DOHH2 (cell line): ENCODE measurements at regions not wholly inside any gene's neighbourhood (a gene's known extent, or its start where the extent isn't known, plus 50 kb on each side); places are given as distances from the start of the nearest gene placed in this dataset.

Experiments
- H3F3A ChIP-seq: fragments of 200-600 bp; sonication (generic), shearing (Covaris generic); 2 replicates; pipeline ENCODE4 v1.6.0; 2016; ENCODE audit warnings: antibody characterized with exemption, mild to moderate bottlenecking; ENCODE audit not compliant: control insufficient read depth, insufficient read depth
- H3K27ac ChIP-seq: fragments of 200-600 bp; sonication (generic); 2 replicates; pipeline ENCODE4 v1.5.1; 2014; ENCODE audit warnings: low read depth, mild to moderate bottlenecking, low read length, moderate library complexity
- H3K27me3 ChIP-seq: fragments of 200-600 bp; sonication (generic); 2 replicates; pipeline ENCODE4 v1.6.1; 2014; ENCODE audit warnings: mild to moderate bottlenecking, low read length, mixed read lengths; ENCODE audit not compliant: control insufficient read depth
- H3K36me3 ChIP-seq: fragments of 200-600 bp; sonication (generic); 2 replicates; pipeline ENCODE4 v1.6.1; 2014; ENCODE audit warnings: mild to moderate bottlenecking, low read length, moderate library complexity, mixed read lengths; ENCODE audit not compliant: control insufficient read depth
- H3K4me1 ChIP-seq: fragments of 200-600 bp; sonication (generic); 2 replicates; pipeline ENCODE4 v1.6.1; 2014; ENCODE audit warnings: mild to moderate bottlenecking, low read length, mixed read lengths; ENCODE audit not compliant: control insufficient read depth
- H3K4me2 ChIP-seq: fragments of 200-600 bp; sonication (generic); 2 replicates; pipeline ENCODE4 v1.6.0; 2014; ENCODE audit warnings: mild to moderate bottlenecking, low read length, moderate library complexity
- H3K4me3 ChIP-seq: fragments of 200-600 bp; sonication (generic); 2 replicates; pipeline ENCODE4 v1.5.1; 2014; ENCODE audit warnings: mild to moderate bottlenecking, low read length, mixed read lengths
- H3K79me2 ChIP-seq: fragments of 200-600 bp; sonication (generic); 2 replicates; pipeline ENCODE4 v1.6.1; 2014; ENCODE audit warnings: mild to moderate bottlenecking, low read length, mixed read lengths; ENCODE audit not compliant: control insufficient read depth
- H3K9me2 ChIP-seq: fragments of 200-600 bp; sonication (generic); replicated peaks from 2 replicates; pipeline ENCODE4 v1.6.1; 2014; ENCODE audit warnings: mild to moderate bottlenecking, low read length, mixed read lengths; ENCODE audit not compliant: control insufficient read depth
- H3K9me3 ChIP-seq: fragments of 200-600 bp; sonication (generic); 2 replicates; pipeline ENCODE4 v1.6.1; 2014; ENCODE audit warnings: antibody characterized with exemption, low read length, mixed read lengths; ENCODE audit not compliant: control insufficient read depth, insufficient read depth
- H4K20me1 ChIP-seq: fragments of 200-600 bp; sonication (generic); 2 replicates; pipeline ENCODE4 v1.6.0; 2014; ENCODE audit warnings: low read depth, mild to moderate bottlenecking, antibody characterized with exemption, low read length, moderate library complexity; ENCODE audit not compliant: control insufficient read depth, insufficient read depth
- CTCF ChIP-seq: fragments of 200-600 bp; sonication (generic); IDR thresholded peaks from one replicate; pipeline ENCODE4 v1.5.1; 2014; ENCODE audit warnings: antibody characterized with exemption, mild to moderate bottlenecking, low read depth, low read length; ENCODE audit not compliant: poor library complexity, severe bottlenecking
- EZH2phosphoT487 ChIP-seq: fragments of 200-600 bp; sonication (generic); IDR thresholded peaks from 2 replicates; pipeline ENCODE4 v1.6.1; 2017; ENCODE audit warnings: borderline replicate concordance, mild to moderate bottlenecking, antibody characterized with exemption, low read length, moderate library complexity, mixed read lengths

GRCh38 chr1:192749349-192749748 is 59.5 kb upstream of the RGS2 start:
- Histone ChIP-seq H3K27me3 (no peaks in the 10 kb centered on the region), H3K4me2 (no peak overlapping the region), H3K4me3 (no peak overlapping the region), H3K4me1 (no peaks in the 10 kb centered on the region), H3K27ac (no peak overlapping the region), H3K79me2 (no peaks in the 10 kb centered on the region), H3K36me3 (no peaks in the 10 kb centered on the region), H3F3A (no peaks in the 10 kb centered on the region), H4K20me1 (no peaks in the 10 kb centered on the region), H3K9me3 (peaks cover 5% of the 10 kb centered on the region; the same call in 1 of the 2 replicates), H3K9me2 (no peaks in the 10 kb centered on the region)
- TF ChIP-seq EZH2phosphoT487 (no peak), CTCF (no peak)

DNA sequence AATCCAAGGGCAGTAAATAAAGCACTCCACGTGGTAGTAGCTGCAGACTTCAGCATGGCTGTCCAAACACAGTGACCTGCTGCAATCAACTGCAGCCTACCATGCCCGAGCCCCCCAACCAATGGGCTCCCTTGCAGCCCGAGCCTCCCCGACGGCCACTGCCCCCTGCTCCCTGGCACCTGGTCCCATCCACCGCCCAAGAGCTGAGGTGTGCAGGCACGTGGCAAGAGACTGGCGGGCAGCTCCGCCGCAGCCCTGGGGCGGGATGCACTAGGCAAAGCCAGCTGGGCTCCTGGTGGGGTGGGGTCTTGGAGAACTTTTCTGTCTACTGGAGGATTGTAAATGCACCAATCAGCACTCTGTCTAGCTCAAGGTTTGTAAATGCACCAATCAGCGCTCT is 57.6 kb upstream of the RGS2 start:
- H3K27ac ChIP-seq, result no peak overlapping the region
- H4K20me1 ChIP-seq, result no peaks in the 10 kb centered on the region
- TF ChIP-seq CTCF (no peak), EZH2phosphoT487 (no peak)
- H3K27me3 ChIP-seq, result no peaks in the 10 kb centered on the region
- H3K9me2 ChIP-seq, result no peaks in the 10 kb centered on the region
- H3K9me3 ChIP-seq, result peaks cover 5% of the 10 kb centered on the region; the same call in 1 of the 2 replicates
- H3K4me2 ChIP-seq, result no peak overlapping the region
- no peaks in the 10 kb centered on the region for H3F3A ChIP-seq
- no peaks in the 10 kb centered on the region for H3K4me1 ChIP-seq
- H3K79me2 ChIP-seq, result no peaks in the 10 kb centered on the region
- H3K36me3 ChIP-seq, result no peaks in the 10 kb centered on the region
- H3K4me3 ChIP-seq, result no peak overlapping the region

DNA sequence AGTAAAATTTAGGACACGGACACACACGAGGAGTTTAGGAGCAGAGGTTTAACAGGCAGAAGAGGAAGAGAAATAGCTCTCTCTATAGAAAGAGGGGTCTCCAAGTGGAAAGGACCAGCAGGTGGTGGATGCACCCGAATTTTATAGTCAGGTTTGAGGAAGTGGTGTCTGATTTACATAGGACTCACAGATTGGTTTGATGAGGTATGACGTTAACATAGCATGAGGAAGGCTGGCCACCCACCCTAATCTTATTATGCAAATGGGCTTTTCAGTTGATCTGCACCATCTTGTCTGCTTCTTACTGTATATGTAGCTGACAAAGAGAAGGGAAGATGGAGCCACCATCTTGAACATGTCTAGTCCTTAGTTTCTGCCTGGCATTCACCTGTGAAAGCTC is 52.5 kb upstream of the RGS2 start:
- Histone ChIP-seq H3K4me3 (no peak overlapping the region), H3K79me2 (no peaks in the 10 kb centered on the region), H3K9me3 (peaks cover under 1% of the 10 kb centered on the region; the same call in 1 of the 2 replicates), H3K9me2 (no peaks in the 10 kb centered on the region), H3K36me3 (no peaks in the 10 kb centered on the region), H3K27me3 (no peaks in the 10 kb centered on the region), H3K4me2 (no peak overlapping the region), H3F3A (no peaks in the 10 kb centered on the region), H4K20me1 (no peaks in the 10 kb centered on the region), H3K4me1 (no peaks in the 10 kb centered on the region), H3K27ac (no peak overlapping the region)
- TF ChIP-seq EZH2phosphoT487, result no peak
- TF ChIP-seq CTCF, result no peak

DNA sequence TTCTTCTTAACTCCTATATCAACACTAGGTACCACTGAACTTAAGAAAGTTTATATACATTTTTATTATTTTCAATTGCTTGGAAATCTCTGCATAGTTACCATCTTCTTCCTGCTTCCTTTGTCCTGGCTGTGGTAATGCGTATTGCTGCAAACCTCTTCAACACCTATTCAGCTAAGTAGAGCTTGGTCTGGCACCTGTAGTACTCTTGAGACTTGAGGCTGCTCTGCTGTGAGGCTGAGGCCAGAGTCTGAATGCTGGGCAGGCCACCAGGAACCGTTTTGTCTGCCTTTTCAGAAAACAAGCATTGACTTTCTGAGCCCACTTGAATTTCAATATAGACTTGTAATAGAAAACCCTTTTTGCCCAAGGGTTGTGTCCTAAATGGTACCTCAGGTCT is 52.0 kb upstream of the RGS2 start:
- H4K20me1 ChIP-seq, result no peaks in the 10 kb centered on the region
- no peak overlapping the region for H3K27ac ChIP-seq
- no peaks in the 10 kb centered on the region for H3K79me2 ChIP-seq
- no peaks in the 10 kb centered on the region for H3K4me1 ChIP-seq
- H3F3A ChIP-seq, result no peaks in the 10 kb centered on the region
- H3K4me2 ChIP-seq, result no peak overlapping the region
- TF ChIP-seq EZH2phosphoT487 (no peak), CTCF (no peak)
- H3K27me3 ChIP-seq, result no peaks in the 10 kb centered on the region
- no peaks in the 10 kb centered on the region for H3K9me3 ChIP-seq
- no peaks in the 10 kb centered on the region for H3K9me2 ChIP-seq
- H3K36me3 ChIP-seq, result no peaks in the 10 kb centered on the region
- H3K4me3 ChIP-seq, result no peak overlapping the region
